HG02884 (cell line): ENCODE measurements at regions not wholly inside any gene's neighbourhood (a gene's known extent, or its start where the extent isn't known, plus 50 kb on each side); places are given as distances from the start of the nearest gene placed in this dataset.

Experiments
- ATAC-seq: cut with Tn5 transposase; IDR thresholded peaks from one replicate; pipeline ENCODE4 v1.9.1; 2021; ENCODE audit warnings: mild to moderate bottlenecking, moderate library complexity; ENCODE audit not compliant: unreplicated experiment

DNA sequence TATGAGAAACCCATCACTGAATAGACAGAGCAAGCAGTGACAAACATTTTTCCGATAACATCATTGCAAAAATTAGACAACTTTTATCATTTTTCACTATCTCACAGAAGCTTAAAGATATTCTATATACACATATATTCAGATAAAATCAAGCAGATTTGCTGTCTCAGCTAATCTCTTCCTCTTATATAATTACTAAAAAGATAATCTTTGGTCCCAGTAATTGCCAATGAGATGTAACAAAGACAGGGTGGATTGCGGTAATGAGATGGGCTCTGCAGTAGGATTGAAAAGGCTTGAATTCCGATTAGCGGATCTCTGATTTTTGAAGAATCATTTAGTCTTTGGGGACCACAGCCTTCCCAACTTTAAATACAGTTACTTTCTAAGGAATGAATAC is 63.5 kb downstream of the SYT4 start:
- ATAC-seq: no peak

DNA sequence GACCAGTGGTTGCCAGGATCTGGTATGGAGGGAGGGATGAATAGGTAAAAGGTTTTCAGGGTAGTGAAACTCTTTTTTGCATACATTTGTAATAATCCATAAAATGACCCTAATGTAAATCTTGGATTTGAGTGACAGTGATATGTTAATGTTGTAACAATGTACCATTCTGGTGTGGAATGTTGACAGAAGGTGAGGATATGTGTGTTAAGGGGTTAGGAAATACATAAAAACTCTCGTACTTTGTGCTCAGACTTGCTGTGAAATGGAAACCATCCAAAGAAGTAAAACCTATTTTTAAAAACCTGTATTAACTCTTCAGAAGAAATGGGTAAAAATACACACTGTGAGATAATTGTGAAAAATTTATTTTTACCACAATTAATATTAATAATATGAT is 66.2 kb downstream of the SYT4 start:
- no peak for ATAC-seq

- no peak for ATAC-seq
Observed at GRCh38 chr18:43195421-43195820, 79.9 kb upstream of the RIT2 start.

DNA sequence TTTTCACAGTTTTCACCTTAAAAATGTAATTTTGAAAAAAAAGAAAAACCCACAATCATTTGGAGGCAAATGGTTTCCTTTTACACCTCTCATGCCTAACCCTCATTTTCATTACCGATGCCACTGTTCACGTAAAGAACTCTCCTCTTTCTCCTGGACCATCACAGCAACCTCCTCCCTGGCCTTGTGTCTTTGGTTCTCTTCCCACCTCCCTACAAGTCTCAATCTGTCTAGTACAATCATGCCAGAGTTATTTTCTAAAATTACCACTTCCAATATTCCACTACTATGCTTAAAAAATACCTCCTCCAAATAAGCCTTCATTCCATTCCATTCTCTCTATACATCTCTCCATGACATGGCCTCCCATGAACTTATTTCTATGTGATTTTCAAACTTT is 77.9 kb upstream of the RIT2 start:
- ATAC-seq: no peak

DNA sequence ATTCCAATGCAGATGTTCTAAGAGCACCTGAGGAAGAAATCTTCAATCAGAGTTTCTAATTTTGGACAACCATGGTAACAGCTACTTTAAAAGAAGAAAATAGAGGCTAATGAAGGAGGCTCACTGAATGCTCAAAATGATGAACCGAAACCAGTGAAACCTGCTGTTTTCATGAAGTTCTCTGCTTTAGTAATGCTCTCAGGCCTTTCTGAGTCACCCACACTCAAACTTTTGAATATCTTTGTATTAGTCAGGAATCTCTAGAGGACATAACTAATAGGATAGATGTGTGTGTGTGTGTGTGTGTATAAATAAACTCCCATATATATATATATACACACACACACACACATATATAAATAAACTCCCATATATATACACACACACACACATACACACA is 76.9 kb upstream of the RIT2 start:
- ATAC-seq: peak; percentile 86

GRCh38 chr18:43181711-43182110 is 66.2 kb upstream of the RIT2 start:
- ATAC-seq: no peak

DNA sequence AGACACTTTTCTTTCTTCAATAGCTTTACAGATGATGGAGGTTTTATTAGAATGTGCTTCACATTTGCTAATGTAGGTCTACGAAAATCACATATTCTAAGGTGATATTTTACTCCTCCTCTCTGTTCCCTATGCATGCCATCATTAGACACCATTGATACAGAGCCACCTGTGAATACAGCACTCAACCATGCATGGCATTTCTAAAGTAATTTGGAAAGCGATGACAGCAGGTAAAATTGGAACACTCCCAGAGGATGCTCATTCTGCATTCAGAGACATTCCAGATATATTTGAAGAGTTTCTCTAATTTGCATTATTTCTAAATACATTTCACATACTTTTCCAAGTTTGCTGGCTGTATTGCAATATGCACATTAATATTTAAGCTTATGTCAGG is 65.3 kb upstream of the RIT2 start:
- no peak for ATAC-seq

DNA sequence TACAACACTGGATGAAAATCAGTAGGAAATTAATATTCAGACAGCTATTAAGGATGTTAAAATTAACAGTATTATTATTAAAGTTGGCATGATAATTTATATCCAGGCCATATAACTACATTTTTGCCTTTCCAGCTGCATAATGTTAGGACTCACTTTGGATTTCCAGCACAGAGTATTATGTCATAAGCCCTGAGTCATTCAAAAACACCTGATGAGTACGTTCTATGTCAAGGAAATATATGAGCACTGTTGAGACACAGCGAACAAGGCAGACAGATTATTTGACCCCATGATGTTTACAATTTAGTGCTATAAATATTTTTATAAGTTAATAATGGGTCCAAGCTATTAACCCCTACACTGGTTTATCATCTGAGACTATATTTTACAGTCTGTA is 59.8 kb upstream of the RIT2 start:
- no peak for ATAC-seq

DNA sequence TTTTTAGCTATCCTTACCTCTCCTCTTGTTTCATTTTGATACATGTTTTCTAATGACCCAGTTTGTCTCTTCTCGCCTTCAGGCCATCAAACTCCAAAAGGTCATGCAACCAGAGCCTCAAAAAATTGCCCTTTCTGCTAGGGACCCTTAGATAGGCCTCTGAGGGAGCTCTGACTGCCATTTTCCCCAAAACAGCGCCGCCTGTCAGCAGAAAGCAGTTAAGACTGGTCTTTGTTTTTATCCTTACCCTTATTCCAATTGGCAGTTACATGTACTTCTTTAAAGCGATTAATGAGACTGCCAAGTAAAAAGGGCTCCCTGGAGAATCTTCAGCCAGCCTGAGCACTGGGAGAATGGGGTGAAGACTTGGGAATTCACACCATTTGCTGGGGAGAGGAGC is 55.1 kb upstream of the RIT2 start:
- no peak for ATAC-seq
